ENCODE measurements at regions not wholly inside any gene's neighbourhood (a gene's known extent, or its start where the extent isn't known, plus 50 kb on each side); places are given as distances from the start of the nearest gene placed in this dataset.

- Histone ChIP-seq H3K4me3 (ENCODE audit: control insufficient read depth in 1 of 2, extremely low read depth in 1 of 2, low read length in 1 of 2) (no peak overlapping the region), H3K27me3 (replicated peaks in 1 of 2; ENCODE audit: control insufficient read depth in 2 of 2, extremely low read depth in 1 of 2, insufficient read depth in 2 of 2, low read length in 1 of 2) (peaks cover 4 to 5% of the 10 kb centered on the region in 2 experiments), H3K27ac (ENCODE audit: low read length) (no peak overlapping the region), H3K36me3 (ENCODE audit: control insufficient read depth in 2 of 2, extremely low read depth in 1 of 2, insufficient read depth in 1 of 2, low read length in 1 of 2) (no peaks in the 10 kb centered on the region), H3K9me3 (no peaks in the 10 kb centered on the region), H3K4me1 (ENCODE audit: control insufficient read depth in 1 of 2, extremely low read depth in 1 of 2, insufficient read depth in 2 of 2, low read length in 2 of 2) (no peaks in the 10 kb centered on the region)
- DNase-seq (no peak), ATAC-seq (replicated peaks in 1 of 4) (no peak)
- POLR2A ChIA-PET = no interaction called here
- Mint-ChIP-seq H3K4me1 (no peaks in the 10 kb centered on the region), H3K27me3 (peaks cover 39 to 47% of the 10 kb centered on the region in 2 donors), H3K27ac (no peak overlapping the region), H3K4me3 (no peak overlapping the region), H3K36me3 (no peaks in the 10 kb centered on the region), H3K9me3 (no peaks in the 10 kb centered on the region)
- 100% methylated on average over 1 of the region's 5 CpGs for WGBS (ENCODE audit: insufficient coverage)
- CTCF ChIA-PET = interaction anchor here in 1 of 2 donors (0.6 kb wide), 1 partner anchor 555 kb away, joined by 4 read pairs; no protein-coding TSS in a partner anchor
Measured at GRCh38 chr20:4581838-4582237, 104.4 kb upstream of the PRNP start.

GRCh38 chr20:4578375-4578774 lies 107.9 kb upstream of the PRNP start:
- no peaks in the 10 kb centered on the region for H3K36me3 Mint-ChIP-seq
- H3K4me1 ChIP-seq (ENCODE audit: control insufficient read depth in 1 of 2, extremely low read depth in 1 of 2, insufficient read depth in 2 of 2, low read length in 2 of 2) = no peaks in the 10 kb centered on the region
- ChIA-PET CTCF (no interaction called here), POLR2A (no interaction called here)
- H3K27me3 Mint-ChIP-seq = peaks cover 55 to 61% of the 10 kb centered on the region in 2 donors
- no peak overlapping the region for H3K4me3 Mint-ChIP-seq
- H3K27ac ChIP-seq (ENCODE audit: low read length) = no peak overlapping the region
- no peaks in the 10 kb centered on the region for H3K9me3 Mint-ChIP-seq
- no peak overlapping the region for H3K4me3 ChIP-seq (ENCODE audit: control insufficient read depth in 1 of 2, extremely low read depth in 1 of 2, low read length in 1 of 2)
- no CpG with 5 or more reads among the region's 1 CpG for WGBS (ENCODE audit: insufficient coverage)
- ATAC-seq (replicated peaks in 1 of 4) (no peak), DNase-seq (no peak)
- H3K9me3 ChIP-seq = no peaks in the 10 kb centered on the region
- H3K4me1 Mint-ChIP-seq = no peaks in the 10 kb centered on the region
- peaks cover under 1 to 6% of the 10 kb centered on the region in 2 experiments for H3K27me3 ChIP-seq (replicated peaks in 1 of 2; ENCODE audit: control insufficient read depth in 2 of 2, extremely low read depth in 1 of 2, insufficient read depth in 2 of 2, low read length in 1 of 2)
- no peaks in the 10 kb centered on the region for H3K36me3 ChIP-seq (ENCODE audit: control insufficient read depth in 2 of 2, extremely low read depth in 1 of 2, insufficient read depth in 1 of 2, low read length in 1 of 2)
- no peak overlapping the region for H3K27ac Mint-ChIP-seq

- no peak overlapping the region for H3K27ac ChIP-seq (ENCODE audit: low read length)
- no CpG with 5 or more reads among the region's 3 CpGs for WGBS (ENCODE audit: insufficient coverage)
- H3K27ac Mint-ChIP-seq = no peak overlapping the region
- H3K4me1 Mint-ChIP-seq = no peaks in the 10 kb centered on the region
- H3K4me1 ChIP-seq (ENCODE audit: control insufficient read depth in 1 of 2, extremely low read depth in 1 of 2, insufficient read depth in 2 of 2, low read length in 2 of 2) = no peaks in the 10 kb centered on the region
- H3K36me3 ChIP-seq (ENCODE audit: control insufficient read depth in 2 of 2, extremely low read depth in 1 of 2, insufficient read depth in 1 of 2, low read length in 1 of 2) = no peaks in the 10 kb centered on the region
- H3K9me3 Mint-ChIP-seq = no peaks in the 10 kb centered on the region
- H3K36me3 Mint-ChIP-seq = no peaks in the 10 kb centered on the region
- H3K4me3 ChIP-seq (ENCODE audit: control insufficient read depth in 1 of 2, extremely low read depth in 1 of 2, low read length in 1 of 2) = no peak overlapping the region
- ChIA-PET CTCF (no interaction called here), POLR2A (no interaction called here)
- peaks cover 54 to 55% of the 10 kb centered on the region in 2 donors for H3K27me3 Mint-ChIP-seq
- H3K27me3 ChIP-seq (replicated peaks in 1 of 2; ENCODE audit: control insufficient read depth in 2 of 2, extremely low read depth in 1 of 2, insufficient read depth in 2 of 2, low read length in 1 of 2) = peaks cover 0 to 6% of the 10 kb centered on the region in 2 experiments
- no peaks in the 10 kb centered on the region for H3K9me3 ChIP-seq
- DNase-seq (no peak), ATAC-seq (replicated peaks in 1 of 4) (no peak)
- H3K4me3 Mint-ChIP-seq = no peak overlapping the region
Measured at GRCh38 chr20:4574356-4574690, 111.9 kb upstream of the PRNP start.

- CTCF ChIA-PET = no interaction called here
- Mint-ChIP-seq H3K9me3 (no peaks in the 10 kb centered on the region), H3K4me3 (no peak overlapping the region), H3K27ac (no peak overlapping the region), H3K4me1 (no peaks in the 10 kb centered on the region), H3K36me3 (no peaks in the 10 kb centered on the region), H3K27me3 (peaks cover 53 to 55% of the 10 kb centered on the region in 2 donors)
- Histone ChIP-seq H3K27ac (ENCODE audit: low read length) (no peak overlapping the region), H3K4me1 (ENCODE audit: control insufficient read depth in 1 of 2, extremely low read depth in 1 of 2, insufficient read depth in 2 of 2, low read length in 2 of 2) (no peaks in the 10 kb centered on the region), H3K36me3 (ENCODE audit: control insufficient read depth in 2 of 2, extremely low read depth in 1 of 2, insufficient read depth in 1 of 2, low read length in 1 of 2) (no peaks in the 10 kb centered on the region), H3K4me3 (ENCODE audit: control insufficient read depth in 1 of 2, extremely low read depth in 1 of 2, low read length in 1 of 2) (no peak overlapping the region), H3K9me3 (no peaks in the 10 kb centered on the region), H3K27me3 (replicated peaks in 1 of 2; ENCODE audit: control insufficient read depth in 2 of 2, extremely low read depth in 1 of 2, insufficient read depth in 2 of 2, low read length in 1 of 2) (peaks cover 0 to 6% of the 10 kb centered on the region in 2 experiments)
- POLR2A ChIA-PET = no interaction called here
- no peak for ATAC-seq (replicated peaks in 1 of 4)
- DNase-seq = no peak
- WGBS (ENCODE audit: insufficient coverage) = no CpG with 5 or more reads among the region's 8 CpGs
Measured at GRCh38 chr20:4573564-4574355, 112.5 kb upstream of the PRNP start.

GRCh38 chr20:4571759-4572531 lies 114.3 kb upstream of the PRNP start:
- no peak overlapping the region for H3K4me3 Mint-ChIP-seq
- ATAC-seq (replicated peaks in 1 of 4) (no peak), DNase-seq (no peak)
- H3K27me3 ChIP-seq (replicated peaks in 1 of 2; ENCODE audit: control insufficient read depth in 2 of 2, extremely low read depth in 1 of 2, insufficient read depth in 2 of 2, low read length in 1 of 2) = peaks cover 0 to 6% of the 10 kb centered on the region in 2 experiments
- POLR2A ChIA-PET = no interaction called here
- H3K4me1 ChIP-seq (ENCODE audit: control insufficient read depth in 1 of 2, extremely low read depth in 1 of 2, insufficient read depth in 2 of 2, low read length in 2 of 2) = no peaks in the 10 kb centered on the region
- WGBS (ENCODE audit: insufficient coverage) = 84% methylated on average over 4 of the region's 8 CpGs
- H3K27ac ChIP-seq (ENCODE audit: low read length) = no peak overlapping the region
- no peaks in the 10 kb centered on the region for H3K4me1 Mint-ChIP-seq
- H3K4me3 ChIP-seq (ENCODE audit: control insufficient read depth in 1 of 2, extremely low read depth in 1 of 2, low read length in 1 of 2) = no peak overlapping the region
- no peak overlapping the region for H3K27ac Mint-ChIP-seq
- no peaks in the 10 kb centered on the region for H3K9me3 ChIP-seq
- no peaks in the 10 kb centered on the region for H3K36me3 ChIP-seq (ENCODE audit: control insufficient read depth in 2 of 2, extremely low read depth in 1 of 2, insufficient read depth in 1 of 2, low read length in 1 of 2)
- H3K9me3 Mint-ChIP-seq = no peaks in the 10 kb centered on the region
- CTCF ChIA-PET = no interaction called here
- peaks cover 40 to 42% of the 10 kb centered on the region in 2 donors for H3K27me3 Mint-ChIP-seq
- no peaks in the 10 kb centered on the region for H3K36me3 Mint-ChIP-seq

GRCh38 chr20:4569865-4570264 lies 116.4 kb upstream of the PRNP start:
- Histone ChIP-seq H3K36me3 (ENCODE audit: control insufficient read depth in 2 of 2, extremely low read depth in 1 of 2, insufficient read depth in 1 of 2, low read length in 1 of 2) (no peaks in the 10 kb centered on the region), H3K4me3 (ENCODE audit: control insufficient read depth in 1 of 2, extremely low read depth in 1 of 2, low read length in 1 of 2) (no peak overlapping the region), H3K27me3 (replicated peaks in 1 of 2; ENCODE audit: control insufficient read depth in 2 of 2, extremely low read depth in 1 of 2, insufficient read depth in 2 of 2, low read length in 1 of 2) (no peaks in the 10 kb centered on the region), H3K9me3 (no peaks in the 10 kb centered on the region), H3K27ac (ENCODE audit: low read length) (no peak overlapping the region), H3K4me1 (ENCODE audit: control insufficient read depth in 1 of 2, extremely low read depth in 1 of 2, insufficient read depth in 2 of 2, low read length in 2 of 2) (no peaks in the 10 kb centered on the region)
- ChIA-PET CTCF (no interaction called here), POLR2A (no interaction called here)
- ATAC-seq (replicated peaks in 1 of 4) = no peak
- Mint-ChIP-seq H3K36me3 (no peaks in the 10 kb centered on the region), H3K27ac (no peak overlapping the region), H3K27me3 (peaks cover 32 to 39% of the 10 kb centered on the region in 2 donors), H3K9me3 (no peaks in the 10 kb centered on the region), H3K4me3 (no peak overlapping the region), H3K4me1 (no peaks in the 10 kb centered on the region)
- 94% methylated on average over 3 of the region's 3 CpGs for WGBS (ENCODE audit: insufficient coverage)
- DNase-seq = no peak

Measured in T-cell (primary cell).